SK-N-SH treated with all-trans-retinoic acid at 6 μM for 48 hours (cell line): ENCODE measurements at regions not wholly inside any gene's neighbourhood (a gene's known extent, or its start where the extent isn't known, plus 50 kb on each side); places are given as distances from the start of the nearest gene placed in this dataset.

Experiments used
- ATAC-seq: fragments of 200-7000 bp; cut with Tn5 transposase; 3 replicates; pipeline ENCODE4 v1.9.1; 2020; ENCODE audit warnings: mild to moderate bottlenecking, moderate library complexity
- ARNTL ChIP-seq: fragments of 450-650 bp; formaldehyde crosslinking; IDR thresholded peaks from 2 replicates; pipeline ENCODE4 v1.5.0; 2020; ENCODE audit warnings: low read depth, mild to moderate bottlenecking, moderate library complexity, borderline replicate concordance
- BACH2 ChIP-seq: fragments of 250-450 bp; sonication (Bioruptor Pico); IDR thresholded peaks from 2 replicates; pipeline ENCODE4 v1.9.0; 2021; ENCODE audit warnings: mild to moderate bottlenecking, borderline replicate concordance
- CSDC2 ChIP-seq: fragments of 250-450 bp; sonication (Bioruptor Pico); IDR thresholded peaks from 2 replicates; pipeline ENCODE4 v1.5.0; 2020; ENCODE audit warnings: mild to moderate bottlenecking, moderate library complexity
- CSRNP3 ChIP-seq: fragments of 250-450 bp; sonication (Bioruptor Pico); IDR thresholded peaks from 2 replicates; pipeline ENCODE4 v1.5.1; 2021; ENCODE audit warnings: mild to moderate bottlenecking, moderate library complexity
- ESRRG ChIP-seq: fragments of 250-450 bp; sonication (Bioruptor Pico); IDR thresholded peaks from 2 replicates; pipeline ENCODE4 v1.6.1; 2021; ENCODE audit warnings: mild to moderate bottlenecking
- GLIS3 ChIP-seq: fragments of 250-450 bp; sonication (Bioruptor Pico); IDR thresholded peaks from 2 replicates; pipeline ENCODE4 v1.5.0; 2020; ENCODE audit warnings: mild to moderate bottlenecking, moderate library complexity
- ISL1 ChIP-seq: fragments of 250-450 bp; sonication (Bioruptor Pico); IDR thresholded peaks from 2 replicates; pipeline ENCODE4 v2.1.2; 2022; ENCODE audit warnings: mild to moderate bottlenecking, moderate library complexity
- OSR1 ChIP-seq: fragments of 250-450 bp; sonication (Bioruptor Pico); IDR thresholded peaks from 2 replicates; pipeline ENCODE4 v1.8.0; 2022; ENCODE audit warnings: moderate library complexity, mild to moderate bottlenecking, inconsistent platforms
- PATZ1 ChIP-seq: fragments of 250-450 bp; sonication (Bioruptor Pico); IDR thresholded peaks from 2 replicates; pipeline ENCODE4 v1.8.0; 2020; ENCODE audit warnings: mild to moderate bottlenecking, moderate library complexity, borderline replicate concordance
- PPARA ChIP-seq: fragments of 250-450 bp; sonication (Bioruptor Pico); IDR thresholded peaks from 2 replicates; pipeline ENCODE4 v1.5.0; 2020; ENCODE audit warnings: mild to moderate bottlenecking, borderline replicate concordance
- RARB ChIP-seq: fragments of 250-450 bp; sonication (Bioruptor Pico); IDR thresholded peaks from 2 replicates; pipeline ENCODE4 v1.8.0; 2021; ENCODE audit warnings: mild to moderate bottlenecking, moderate library complexity
- SNAI2 ChIP-seq: fragments of 250-450 bp; sonication (Bioruptor Pico); IDR thresholded peaks from 2 replicates; pipeline ENCODE4 v1.5.0; 2020; ENCODE audit warnings: mild to moderate bottlenecking, moderate library complexity
- TCF4 ChIP-seq: fragments of 250-450 bp; sonication (Bioruptor Pico); IDR thresholded peaks from 2 replicates; pipeline ENCODE4 v1.8.0; 2021; ENCODE audit warnings: mild to moderate bottlenecking, moderate library complexity, borderline replicate concordance
- TOX ChIP-seq: fragments of 250-450 bp; sonication (Bioruptor Pico); IDR thresholded peaks from 2 replicates; pipeline ENCODE4 v1.8.0; 2021; ENCODE audit warnings: mild to moderate bottlenecking, moderate library complexity, borderline replicate concordance
- TSHZ2 ChIP-seq: fragments of 250-450 bp; sonication (Bioruptor Pico); IDR thresholded peaks from 2 replicates; pipeline ENCODE4 v1.5.0; 2020; ENCODE audit warnings: mild to moderate bottlenecking, moderate library complexity
- ZC3H10 ChIP-seq: fragments of 250-450 bp; sonication (Bioruptor Pico); IDR thresholded peaks from 2 replicates; pipeline ENCODE4 v1.5.1; 2021; ENCODE audit warnings: mild to moderate bottlenecking, moderate library complexity
- ZFP3 ChIP-seq: fragments of 250-450 bp; sonication (Bioruptor Pico); IDR thresholded peaks from 2 replicates; pipeline ENCODE4 v1.5.0; 2020; ENCODE audit warnings: mild to moderate bottlenecking, moderate library complexity
- ZNF565 ChIP-seq: fragments of 450-650 bp; formaldehyde crosslinking; conservative IDR thresholded peaks from 2 replicates; pipeline ENCODE4 v1.5.0; 2020; ENCODE audit warnings: low read depth, mild to moderate bottlenecking, moderate library complexity
- ZNF70 ChIP-seq: fragments of 450-650 bp; formaldehyde crosslinking; IDR thresholded peaks from 2 replicates; pipeline ENCODE4 v1.5.0; 2020; ENCODE audit warnings: mild to moderate bottlenecking, moderate library complexity
- ZNF8 ChIP-seq: fragments of 450-650 bp; formaldehyde crosslinking; IDR thresholded peaks from 2 replicates; pipeline ENCODE4 v1.5.0; 2020; ENCODE audit warnings: mild to moderate bottlenecking, moderate library complexity
- TF ChIP-seq, protein P1 (sequence below): fragments of 250-450 bp; sonication (Bioruptor Pico); IDR thresholded peaks from 2 replicates; pipeline ENCODE4 v1.5.1; 2020; ENCODE audit warnings: low read depth, mild to moderate bottlenecking, moderate library complexity
- TF ChIP-seq, protein P2 (sequence below): fragments of 250-450 bp; sonication (Bioruptor Pico); IDR thresholded peaks from 2 replicates; pipeline ENCODE4 v1.8.0; 2021; ENCODE audit warnings: low read depth, mild to moderate bottlenecking, moderate library complexity, borderline replicate concordance

DNA sequence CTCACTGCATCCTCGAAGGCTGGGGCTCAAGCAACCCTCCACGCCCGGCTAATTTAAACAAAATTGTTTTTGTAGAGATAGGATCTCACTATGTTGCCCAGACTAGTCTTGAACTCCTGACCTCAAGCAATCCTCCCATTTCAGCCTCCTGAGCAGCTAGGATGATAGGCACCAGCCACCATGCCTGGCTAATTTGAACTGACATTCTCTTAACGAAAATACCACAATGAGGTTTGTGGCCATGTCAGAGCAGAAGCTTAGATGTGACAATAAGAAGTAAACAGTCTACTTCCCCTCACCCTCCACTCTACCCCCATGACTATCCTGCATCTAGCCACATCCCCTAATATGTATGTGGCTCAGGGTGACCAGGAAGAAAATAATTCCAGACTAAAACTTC, 74.8 kb upstream of the PLCB4 start:
- no peak for ATAC-seq
- TF ChIP-seq TOX (CRISPR knock-in tag) (no peak), RARB (CRISPR knock-in tag) (no peak), OSR1 (CRISPR knock-in tag) (no peak), PPARA (CRISPR knock-in tag) (no peak), BACH2 (CRISPR knock-in tag) (no peak), ZFP3 (CRISPR knock-in tag) (no peak), ZNF565 (CRISPR knock-in tag) (no peak), TCF4 (CRISPR knock-in tag) (no peak), ISL1 (CRISPR knock-in tag) (no peak), CSRNP3 (CRISPR knock-in tag) (no peak)

GRCh38 chr20:8995761-8996160, 73.1 kb upstream of the PLCB4 start:
- ATAC-seq: no peak
- TF ChIP-seq ZNF565 (CRISPR knock-in tag) (no peak), BACH2 (CRISPR knock-in tag) (no peak), OSR1 (CRISPR knock-in tag) (no peak), RARB (CRISPR knock-in tag) (no peak), TSHZ2 (no peak), GLIS3 (no peak), ZNF70 (CRISPR knock-in tag) (no peak), ZC3H10 (CRISPR knock-in tag) (no peak), CSDC2 (no peak)
- TF ChIP-seq, protein P1, sequence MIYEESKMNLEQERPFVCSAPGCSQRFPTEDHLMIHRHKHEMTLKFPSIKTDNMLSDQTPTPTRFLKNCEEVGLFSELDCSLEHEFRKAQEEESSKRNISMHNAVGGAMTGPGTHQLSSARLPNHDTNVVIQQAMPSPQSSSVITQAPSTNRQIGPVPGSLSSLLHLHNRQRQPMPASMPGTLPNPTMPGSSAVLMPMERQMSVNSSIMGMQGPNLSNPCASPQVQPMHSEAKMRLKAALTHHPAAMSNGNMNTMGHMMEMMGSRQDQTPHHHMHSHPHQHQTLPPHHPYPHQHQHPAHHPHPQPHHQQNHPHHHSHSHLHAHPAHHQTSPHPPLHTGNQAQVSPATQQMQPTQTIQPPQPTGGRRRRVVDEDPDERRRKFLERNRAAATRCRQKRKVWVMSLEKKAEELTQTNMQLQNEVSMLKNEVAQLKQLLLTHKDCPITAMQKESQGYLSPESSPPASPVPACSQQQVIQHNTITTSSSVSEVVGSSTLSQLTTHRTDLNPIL: no peak

DNA sequence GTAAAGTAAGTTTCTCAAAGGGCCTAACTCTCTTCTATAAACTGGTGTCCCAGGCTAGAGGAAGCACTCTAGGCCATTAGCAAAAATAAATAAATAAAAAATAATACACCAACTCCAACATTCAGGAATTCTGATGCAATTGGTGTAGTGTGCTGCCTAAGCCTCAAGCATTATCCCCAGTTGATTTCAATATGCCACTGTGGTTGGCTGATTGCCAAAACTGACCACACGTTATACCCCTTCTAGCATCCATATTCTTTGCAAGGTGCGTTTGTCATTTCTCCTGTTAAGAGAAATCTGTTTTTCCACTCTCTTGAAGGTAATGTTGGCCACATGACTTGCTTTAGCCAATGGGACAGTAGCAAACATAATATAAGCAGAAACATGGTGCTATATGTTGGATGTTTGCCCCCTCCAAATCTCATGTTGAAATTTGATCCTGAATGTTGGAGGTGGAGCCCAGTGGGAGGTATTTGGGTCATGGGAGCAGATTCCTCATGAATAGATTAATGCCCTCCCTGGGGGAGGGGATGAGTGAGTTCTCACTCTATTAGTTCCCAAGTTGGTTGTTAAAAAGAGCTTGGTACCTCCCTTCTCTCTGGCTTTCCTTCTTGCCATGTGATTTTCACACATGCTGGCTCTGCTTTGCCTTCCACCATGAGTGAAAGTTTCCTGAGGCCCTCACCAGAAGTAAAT, 71.9 kb upstream of the PLCB4 start:
- no peak for TF ChIP-seq ZFP3 (CRISPR knock-in tag)
- TF ChIP-seq CSRNP3 (CRISPR knock-in tag): no peak
- no peak for TF ChIP-seq OSR1 (CRISPR knock-in tag)
- no peak for TF ChIP-seq PATZ1
- no peak for TF ChIP-seq CSDC2
- no peak for TF ChIP-seq SNAI2 (CRISPR knock-in tag)
- no peak for TF ChIP-seq BACH2 (CRISPR knock-in tag)
- no peak for TF ChIP-seq PPARA (CRISPR knock-in tag)
- TF ChIP-seq RARB (CRISPR knock-in tag): no peak
- TF ChIP-seq ZNF565 (CRISPR knock-in tag): no peak
- TF ChIP-seq, protein P1: no peak
- no peak for TF ChIP-seq ESRRG (CRISPR knock-in tag)
- TF ChIP-seq ZNF70 (CRISPR knock-in tag): no peak
- no peak for TF ChIP-seq ARNTL
- TF ChIP-seq, protein P2, sequence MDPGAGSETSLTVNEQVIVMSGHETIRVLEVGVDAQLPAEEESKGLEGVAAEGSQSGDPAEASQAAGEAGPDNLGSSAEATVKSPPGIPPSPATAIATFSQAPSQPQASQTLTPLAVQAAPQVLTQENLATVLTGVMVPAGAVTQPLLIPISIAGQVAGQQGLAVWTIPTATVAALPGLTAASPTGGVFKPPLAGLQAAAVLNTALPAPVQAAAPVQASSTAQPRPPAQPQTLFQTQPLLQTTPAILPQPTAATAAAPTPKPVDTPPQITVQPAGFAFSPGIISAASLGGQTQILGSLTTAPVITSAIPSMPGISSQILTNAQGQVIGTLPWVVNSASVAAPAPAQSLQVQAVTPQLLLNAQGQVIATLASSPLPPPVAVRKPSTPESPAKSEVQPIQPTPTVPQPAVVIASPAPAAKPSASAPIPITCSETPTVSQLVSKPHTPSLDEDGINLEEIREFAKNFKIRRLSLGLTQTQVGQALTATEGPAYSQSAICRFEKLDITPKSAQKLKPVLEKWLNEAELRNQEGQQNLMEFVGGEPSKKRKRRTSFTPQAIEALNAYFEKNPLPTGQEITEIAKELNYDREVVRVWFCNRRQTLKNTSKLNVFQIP (CRISPR knock-in tag): no peak
- TF ChIP-seq ZNF8 (CRISPR knock-in tag): no peak
- no peak for ATAC-seq
